GM18498 (cell line): ENCODE measurements at regions not wholly inside any gene's neighbourhood (a gene's known extent, or its start where the extent isn't known, plus 50 kb on each side); places are given as distances from the start of the nearest gene placed in this dataset.

Source experiments
- ATAC-seq: cut with Tn5 transposase; IDR thresholded peaks from one replicate; pipeline ENCODE4 v1.9.1; 2021; ENCODE audit warnings: mild to moderate bottlenecking, moderate library complexity; ENCODE audit not compliant: unreplicated experiment

DNA sequence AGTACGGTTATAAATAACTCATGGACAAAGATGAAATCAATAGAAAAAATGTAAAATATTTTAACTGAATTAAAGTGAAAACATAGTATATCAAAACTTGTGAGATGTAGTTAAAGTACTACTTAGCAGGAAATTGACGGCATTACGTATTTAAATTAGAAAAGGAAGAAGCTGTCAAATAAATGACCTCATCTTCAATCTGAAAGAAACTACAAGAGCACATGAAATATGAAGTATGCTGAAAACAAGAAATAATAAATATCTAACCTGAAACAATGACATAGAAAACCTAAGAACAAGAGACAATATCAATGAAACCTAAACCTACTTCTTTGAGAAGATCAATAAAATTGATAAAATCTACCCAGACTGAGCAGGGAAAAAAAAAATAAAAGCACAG lies 122.2 kb upstream of the PDE4B start:
- ATAC-seq, result no peak

DNA sequence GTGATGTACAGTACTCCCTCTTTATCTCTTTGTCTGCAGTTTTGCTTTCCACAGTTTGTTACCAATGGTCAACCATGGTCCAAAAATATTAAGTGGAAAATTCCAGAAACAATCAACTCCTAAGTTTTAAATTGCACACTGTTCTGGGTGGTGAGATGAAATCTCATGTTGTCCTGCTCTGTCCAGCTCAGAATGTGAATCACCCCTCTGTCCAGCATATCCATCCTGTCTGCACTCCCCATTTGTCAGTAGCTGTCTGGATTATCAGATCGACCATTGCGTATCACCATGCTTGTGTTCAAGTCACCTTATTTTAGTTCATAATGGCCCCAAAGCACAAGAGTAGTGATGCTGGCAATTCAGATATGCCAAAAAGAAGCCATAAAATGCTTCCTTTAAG lies 118.2 kb upstream of the PDE4B start:
- no peak for ATAC-seq

- no peak for ATAC-seq
Measured at GRCh38 chr1:65679773-65680172, 112.9 kb upstream of the PDE4B start.

GRCh38 chr1:65681096-65681495 lies 111.6 kb upstream of the PDE4B start:
- ATAC-seq, result no peak

- peak; percentile 93 for ATAC-seq
Measured at GRCh38 chr1:65687428-65688214, 105.1 kb upstream of the PDE4B start.

DNA sequence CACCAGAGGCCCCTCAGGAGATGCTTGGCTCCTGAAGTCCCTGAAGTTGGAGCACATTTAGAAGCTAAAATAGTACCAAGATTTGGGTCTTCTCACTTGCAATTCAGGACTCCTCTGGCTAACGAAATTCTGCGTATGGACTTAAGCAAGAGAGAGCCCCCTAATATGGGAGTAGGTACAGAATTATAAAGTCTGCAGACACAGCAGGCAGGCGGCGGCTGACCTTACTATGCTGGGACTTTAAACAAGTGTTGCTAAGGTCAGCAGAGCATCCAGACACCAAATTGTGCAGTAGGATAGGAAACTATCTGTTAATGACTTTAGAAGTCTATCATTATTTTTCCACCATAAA lies 104.5 kb upstream of the PDE4B start:
- ATAC-seq, result no peak

DNA sequence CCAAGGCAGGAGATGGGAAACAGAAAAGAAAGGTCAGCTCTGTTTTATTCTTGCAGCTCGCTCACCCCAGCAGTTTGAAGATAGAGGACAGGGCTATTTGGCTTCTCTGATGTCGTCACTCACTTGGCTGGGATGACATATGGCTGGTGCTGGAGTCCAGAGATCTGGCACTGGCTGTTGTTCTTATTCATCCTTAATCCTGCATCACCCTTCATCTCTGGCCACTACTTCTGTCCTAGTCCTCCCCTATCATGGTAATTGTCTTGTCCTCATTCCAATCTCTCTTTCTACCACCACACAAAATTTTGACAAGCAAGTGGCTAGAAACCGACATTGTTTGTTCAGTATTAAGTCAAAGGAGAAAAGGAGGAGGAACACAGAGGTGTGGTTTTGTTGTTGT lies 103.8 kb upstream of the PDE4B start:
- no peak for ATAC-seq

DNA sequence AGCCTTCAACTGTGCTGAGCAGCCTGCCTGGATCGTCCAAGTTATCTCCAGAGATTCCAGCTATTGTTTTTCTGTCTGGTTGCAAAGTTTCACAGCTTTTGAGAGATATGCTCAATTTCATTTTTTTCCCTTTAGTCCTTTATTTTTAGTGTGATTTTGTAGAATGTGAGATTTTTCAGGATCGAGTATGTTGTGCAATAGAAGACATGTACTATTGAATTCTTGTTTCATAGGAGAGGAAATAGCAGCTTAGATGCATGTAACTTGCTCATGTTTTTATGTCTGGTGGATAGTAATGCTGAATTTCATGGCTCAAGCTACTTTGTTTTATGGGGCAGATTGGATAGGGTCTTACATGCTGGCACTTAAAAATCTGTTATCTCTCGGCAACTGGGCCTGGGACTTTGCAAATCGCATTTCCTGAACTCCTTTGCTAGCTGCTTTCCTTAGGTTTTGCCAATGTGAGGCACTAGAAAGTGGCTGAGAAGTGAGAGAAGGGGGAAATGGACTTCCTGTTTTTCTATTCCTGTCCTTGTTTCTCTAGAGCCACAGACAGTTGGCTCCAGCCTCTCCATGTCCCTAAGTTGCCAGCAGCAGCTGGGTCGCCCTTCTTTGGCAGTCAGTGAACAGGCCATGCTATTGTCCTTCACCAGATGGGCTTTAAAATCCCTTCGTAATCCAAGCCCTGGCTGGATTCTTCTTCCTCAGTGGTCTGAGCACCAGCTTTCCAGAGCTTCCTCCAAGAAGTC lies 101.4 kb upstream of the PDE4B start:
- no peak for ATAC-seq

DNA sequence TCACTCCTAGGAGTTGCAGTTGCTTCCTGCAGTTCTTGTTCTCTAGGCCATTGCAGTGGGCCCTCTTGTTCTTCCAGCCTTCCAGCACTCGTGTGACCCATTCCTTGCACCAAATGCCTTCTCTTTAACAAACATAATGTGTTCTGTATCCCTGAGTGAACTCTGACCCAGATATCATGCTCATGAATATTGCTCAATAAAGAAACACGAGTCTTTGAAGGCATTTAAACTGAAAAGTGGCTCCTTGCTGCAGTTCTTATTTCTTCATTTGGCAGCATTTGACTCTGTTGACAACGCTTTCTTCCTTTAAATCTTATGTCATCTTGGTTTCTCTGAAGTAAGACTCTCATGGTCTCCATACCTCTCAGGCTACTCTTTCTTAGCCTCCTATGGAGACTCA lies 100.7 kb upstream of the PDE4B start:
- no peak for ATAC-seq

GRCh38 chr1:65694126-65694525 lies 98.6 kb upstream of the PDE4B start:
- ATAC-seq, result no peak

- ATAC-seq, result no peak
Measured at GRCh38 chr1:65694933-65695332, 97.8 kb upstream of the PDE4B start.

DNA sequence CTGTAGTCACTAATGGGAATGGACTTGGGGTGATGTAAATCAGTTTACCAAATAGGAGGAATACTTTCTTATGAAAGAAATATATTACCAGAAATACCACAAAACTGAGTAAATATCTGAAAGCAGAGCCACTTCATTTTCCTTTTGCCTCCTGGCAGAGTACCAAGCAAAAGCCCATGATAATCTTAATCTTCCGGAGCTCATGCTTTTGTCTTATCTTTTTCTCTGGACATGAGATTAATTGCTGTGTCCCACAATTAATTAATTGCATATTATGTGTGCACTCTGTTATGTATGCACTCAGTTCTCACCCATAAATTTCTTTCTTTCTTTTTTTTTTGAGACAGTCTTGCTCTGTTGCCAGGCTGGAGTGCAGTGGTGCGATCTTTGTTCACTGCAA lies 94.1 kb upstream of the PDE4B start:
- no peak for ATAC-seq

DNA sequence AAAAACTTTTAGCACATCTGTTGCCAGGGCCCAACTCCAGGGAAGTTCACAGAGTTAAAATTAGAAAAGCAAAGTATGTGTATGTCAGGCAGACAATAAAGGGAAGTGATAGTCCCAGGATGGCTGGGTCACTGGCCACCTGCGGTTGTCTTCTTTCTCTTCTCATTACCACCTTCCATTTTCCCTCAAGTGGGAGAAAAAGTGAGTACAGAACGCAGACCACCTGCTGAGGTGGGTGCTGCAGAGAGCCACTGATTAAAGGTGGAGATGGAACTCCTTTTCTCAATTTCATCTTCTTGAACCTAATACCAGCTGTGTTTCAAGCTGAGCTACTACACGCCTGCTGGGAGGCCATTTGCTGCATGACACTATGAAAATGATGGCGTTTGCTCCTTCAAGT lies 88.8 kb upstream of the PDE4B start:
- ATAC-seq, result no peak

DNA sequence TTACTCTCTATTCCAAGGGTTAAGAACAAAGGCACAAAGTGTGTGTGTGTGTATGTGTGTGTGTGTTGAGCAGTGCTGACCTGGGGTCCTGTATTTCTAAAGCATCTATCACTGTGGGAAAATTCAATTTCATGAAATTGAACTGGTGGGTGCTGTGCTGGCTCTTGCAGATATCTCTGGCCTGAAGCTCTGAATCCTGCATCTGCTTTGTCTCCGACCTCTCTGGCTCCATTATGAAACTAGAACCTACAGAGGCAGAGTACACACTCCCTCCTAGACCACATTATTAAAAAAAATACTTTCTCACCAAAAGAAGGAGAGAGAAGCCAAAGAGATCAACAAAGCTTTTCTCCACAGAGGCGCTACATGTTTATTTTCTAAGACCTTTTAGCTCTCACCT lies 88.4 kb upstream of the PDE4B start:
- ATAC-seq, result no peak

DNA sequence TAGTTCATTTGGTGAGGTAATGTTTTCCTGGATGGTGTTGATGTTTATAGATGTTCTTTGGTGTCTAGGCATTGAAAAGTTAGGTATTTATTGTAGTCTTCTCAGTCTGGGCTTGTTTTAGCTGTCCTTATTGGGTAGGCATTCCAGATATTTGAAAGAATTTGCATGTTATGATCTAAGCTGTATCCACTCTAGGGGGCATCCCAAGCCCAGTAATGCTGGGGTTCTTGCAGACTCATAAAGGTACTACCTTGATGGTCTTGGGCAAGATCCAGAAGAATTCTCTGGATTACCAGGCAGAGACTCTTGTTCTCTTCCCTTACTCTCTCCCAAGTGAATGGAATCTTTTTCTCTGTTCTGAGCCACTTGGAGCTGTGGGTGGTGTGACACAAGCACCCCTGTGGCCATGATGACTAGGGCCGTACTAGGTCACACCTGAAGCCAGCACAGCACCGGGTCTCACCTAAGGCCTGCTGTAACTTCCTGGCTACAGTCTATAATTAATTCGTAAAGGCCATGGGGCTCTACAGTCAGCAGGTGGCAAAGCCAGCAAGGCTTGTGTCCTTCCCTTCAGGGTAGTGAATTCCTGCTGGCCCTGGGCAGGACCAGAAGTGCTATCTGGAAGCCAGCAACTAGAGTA lies 74.8 kb upstream of the PDE4B start:
- no peak for ATAC-seq

DNA sequence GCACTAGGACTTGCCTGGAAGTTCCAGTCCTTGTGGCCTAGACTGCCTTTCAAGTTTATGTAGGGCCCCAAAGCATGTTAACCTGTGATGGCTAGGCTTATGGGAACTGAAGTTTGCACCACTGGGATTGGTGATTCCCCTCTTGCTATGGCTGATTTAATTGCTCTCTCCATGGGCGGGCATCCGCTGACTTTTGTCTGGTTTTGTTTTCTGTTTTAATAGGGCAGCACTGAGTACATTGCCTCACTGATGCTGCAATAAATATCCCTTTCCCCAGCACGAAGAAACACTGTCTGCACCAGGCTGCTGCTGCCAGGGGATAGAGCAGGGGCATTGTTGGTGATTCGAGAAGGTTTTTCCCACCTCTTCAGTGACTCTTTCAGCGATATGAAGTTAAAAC lies 73.3 kb upstream of the PDE4B start:
- no peak for ATAC-seq

DNA sequence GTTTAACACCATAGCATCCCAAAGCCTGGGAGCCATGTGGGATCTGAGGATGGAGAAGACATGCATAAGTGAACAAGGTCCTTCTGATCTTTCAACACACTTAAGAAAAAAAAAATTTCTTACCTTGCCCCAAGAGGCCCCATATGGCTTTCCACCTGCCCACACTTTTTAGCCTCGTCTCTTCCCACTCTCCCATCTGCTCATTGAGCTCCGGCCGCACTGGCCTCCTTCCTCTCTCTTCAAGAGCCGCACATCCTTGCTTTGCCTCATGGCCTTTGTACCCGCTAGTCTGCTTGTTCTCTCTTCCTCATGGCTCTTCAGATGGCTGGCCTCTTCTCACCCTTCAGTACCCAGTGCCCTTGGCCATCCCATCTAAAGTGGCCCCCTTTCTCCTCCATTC lies 70.2 kb upstream of the PDE4B start:
- no peak for ATAC-seq

- no peak for ATAC-seq
Measured at GRCh38 chr1:65724151-65724550, 68.5 kb upstream of the PDE4B start.

- ATAC-seq, result no peak
Measured at GRCh38 chr1:65725064-65725463, 67.6 kb upstream of the PDE4B start.

DNA sequence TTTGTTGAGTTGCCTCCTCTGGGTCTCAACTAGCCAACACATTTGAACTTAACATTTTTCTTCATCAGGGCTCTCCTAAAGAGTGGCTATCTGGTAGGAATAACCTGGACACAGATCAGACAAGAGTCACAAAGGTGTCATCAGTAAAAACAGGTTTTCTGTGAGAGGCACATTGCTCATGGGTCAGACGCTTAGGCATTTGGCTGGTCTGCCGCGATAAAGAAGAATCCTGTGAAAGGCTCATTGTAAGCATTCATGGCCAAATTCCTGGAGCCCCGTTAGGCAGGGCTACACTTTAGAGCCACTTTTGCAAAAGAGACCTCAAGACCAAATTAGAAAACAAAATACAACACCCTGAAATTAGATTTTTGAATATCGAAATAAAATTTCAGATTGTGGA lies 64.2 kb upstream of the PDE4B start:
- no peak for ATAC-seq

DNA sequence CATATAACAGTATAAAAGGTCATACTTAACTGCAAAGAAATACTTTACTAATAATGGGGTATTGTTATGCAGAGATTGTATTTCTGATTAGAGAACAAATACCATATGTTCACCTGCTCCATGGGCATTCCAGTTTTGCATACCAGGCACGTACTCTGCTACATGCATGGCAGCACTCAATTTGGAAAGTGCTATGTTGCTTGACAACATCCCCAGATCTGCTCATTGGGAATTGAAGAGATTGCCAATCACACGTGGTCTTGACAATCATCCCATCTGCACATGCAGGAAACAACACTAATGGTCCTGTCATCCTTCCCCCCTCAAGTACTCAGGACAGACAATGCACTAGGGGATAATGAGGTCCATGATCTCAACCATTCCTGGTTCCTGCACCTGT lies 63.4 kb upstream of the PDE4B start:
- no peak for ATAC-seq

GRCh38 chr1:65734979-65735378 lies 57.7 kb upstream of the PDE4B start:
- no peak for ATAC-seq
